ENCODE measurements at regions not wholly inside any gene's neighbourhood (a gene's known extent, or its start where the extent isn't known, plus 50 kb on each side); places are given as distances from the start of the nearest gene placed in this dataset.
"Not testable (repeated sequence)": the region's sequence is repeated elsewhere in the genome, so short reads cannot be mapped to it uniquely, and the experiment has no call there.

DNA sequence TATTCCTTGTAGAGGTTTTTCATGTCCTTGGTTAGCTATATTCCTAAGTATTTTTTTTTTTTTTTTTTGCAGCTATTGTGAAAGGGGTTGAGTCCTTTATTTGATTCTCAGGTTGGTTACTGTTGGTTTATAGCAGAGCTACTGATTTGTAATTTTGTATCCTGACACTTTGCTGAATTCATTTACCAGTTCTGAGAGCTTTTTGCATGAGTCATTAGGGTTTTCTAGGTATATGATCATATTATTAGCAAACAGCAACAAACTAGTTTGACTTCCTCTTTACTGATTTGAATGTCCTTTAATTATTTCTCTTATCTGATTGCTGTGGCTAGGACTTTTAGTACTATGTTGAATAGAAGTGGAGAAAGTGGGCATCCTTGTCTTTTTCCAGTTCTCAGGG lies 737.4 kb downstream of the ZNF385D start:
- no peak for DNase-seq

- no peak for DNase-seq
Observed at GRCh38 chr3:20999661-21000060, 751.3 kb downstream of the ZNF385D start.

DNA sequence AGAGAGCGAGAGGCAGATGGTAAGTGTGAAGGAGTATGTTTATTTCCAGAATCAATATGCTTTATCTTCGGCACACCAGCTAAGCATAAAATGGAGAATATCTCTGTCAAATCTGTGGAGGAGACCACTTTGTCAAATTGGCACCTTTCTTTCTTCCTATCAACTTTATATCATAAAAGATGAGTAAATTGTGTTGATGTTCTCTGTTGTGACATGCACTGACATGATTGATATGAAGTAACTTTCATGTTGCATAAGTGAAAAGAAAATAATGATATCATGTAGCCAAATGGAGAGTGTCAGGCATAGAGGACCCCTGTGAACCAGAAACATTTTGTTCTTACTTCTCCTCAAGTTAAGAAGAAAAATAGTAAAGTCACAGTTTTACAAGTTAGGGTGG lies 753.8 kb downstream of the ZNF385D start:
- DNase-seq, result no peak

DNA sequence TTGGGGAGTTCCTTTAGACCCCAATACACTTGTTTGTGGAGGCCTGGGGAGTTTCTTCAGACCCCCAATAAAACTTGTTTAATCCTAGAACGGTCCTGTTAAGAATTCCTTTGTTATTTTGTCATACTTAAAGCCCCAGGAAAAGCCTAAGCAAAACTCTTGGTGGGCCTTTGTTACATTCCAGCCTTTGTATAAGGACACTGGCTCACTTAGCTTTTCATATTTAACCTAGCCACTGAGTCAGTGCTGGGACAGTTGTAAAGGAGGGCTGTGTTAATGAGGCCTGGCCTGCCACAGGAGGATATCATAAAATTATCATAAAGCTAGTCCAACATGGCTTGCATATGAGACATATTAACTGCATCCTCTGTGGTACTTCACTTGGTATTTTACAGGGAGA lies 760.1 kb downstream of the ZNF385D start:
- no peak for DNase-seq

GRCh38 chr3:20989653-20990052 lies 761.4 kb downstream of the ZNF385D start:
- not testable (repeated sequence) for DNase-seq

- no peak for DNase-seq
Observed at GRCh38 chr3:20984594-20985205, 766.3 kb downstream of the ZNF385D start.

DNA sequence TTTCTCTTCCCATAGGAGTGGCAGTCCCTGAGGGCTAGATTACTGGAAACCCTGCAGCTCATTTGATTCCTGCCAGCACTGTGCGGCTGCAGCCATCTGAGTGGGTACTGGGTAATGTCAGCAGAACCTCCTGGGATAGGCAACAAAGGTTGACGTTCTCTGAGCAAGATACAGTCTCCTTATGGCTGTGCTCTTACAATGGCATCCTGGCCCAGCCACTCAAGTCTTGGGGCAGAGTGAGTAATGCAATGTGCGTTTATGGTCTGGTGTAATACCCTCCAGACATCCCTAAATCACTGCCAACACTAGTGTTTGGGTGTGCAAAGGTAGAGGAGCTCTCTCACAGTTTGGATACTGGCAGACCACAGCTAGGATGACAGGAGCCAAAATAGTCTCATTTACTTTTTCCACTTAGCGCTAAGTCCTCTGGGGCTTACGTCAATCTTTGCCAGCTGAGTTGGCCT lies 775.8 kb downstream of the ZNF385D start:
- DNase-seq, result no peak

DNA sequence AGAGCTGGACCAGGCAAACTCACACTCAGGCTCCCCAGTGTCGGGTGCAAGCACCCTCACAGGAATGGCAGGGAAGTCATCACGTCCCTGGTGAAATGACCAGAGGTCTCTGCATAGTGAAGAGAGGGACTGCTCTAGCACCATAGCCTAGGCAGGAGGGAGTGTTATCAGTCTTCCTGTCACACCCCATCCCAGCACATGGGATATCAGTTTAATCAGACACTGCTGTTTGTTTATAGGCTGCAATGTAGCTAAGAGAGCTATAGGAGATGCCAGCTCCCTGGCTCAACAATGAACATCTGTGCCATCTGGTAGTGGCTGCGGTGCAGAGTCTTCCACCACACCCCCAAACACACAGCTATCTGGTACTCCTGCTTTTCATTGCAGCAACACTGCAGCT lies 776.6 kb downstream of the ZNF385D start:
- no peak for DNase-seq

DNA sequence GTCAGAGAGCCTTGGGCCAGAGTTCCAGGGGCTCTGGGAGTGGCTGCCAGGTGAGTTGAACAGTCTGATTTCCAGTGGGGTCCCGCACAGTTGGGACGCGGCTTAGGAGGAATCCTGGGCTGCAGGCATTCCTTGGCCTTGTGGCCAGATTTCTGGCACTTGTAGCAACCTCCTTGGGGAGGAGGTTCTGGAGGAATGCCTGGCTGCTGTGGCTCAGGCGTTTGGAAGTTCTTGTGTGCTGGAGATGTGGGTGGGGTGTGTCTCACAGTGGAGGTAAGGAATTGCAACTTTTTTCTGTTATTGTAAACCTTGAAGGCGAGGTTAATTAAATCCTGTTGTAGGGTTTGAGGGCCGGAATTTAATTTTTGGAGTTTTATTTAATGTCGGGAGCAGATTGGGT lies 780.2 kb downstream of the ZNF385D start:
- not testable (repeated sequence) for DNase-seq

DNA sequence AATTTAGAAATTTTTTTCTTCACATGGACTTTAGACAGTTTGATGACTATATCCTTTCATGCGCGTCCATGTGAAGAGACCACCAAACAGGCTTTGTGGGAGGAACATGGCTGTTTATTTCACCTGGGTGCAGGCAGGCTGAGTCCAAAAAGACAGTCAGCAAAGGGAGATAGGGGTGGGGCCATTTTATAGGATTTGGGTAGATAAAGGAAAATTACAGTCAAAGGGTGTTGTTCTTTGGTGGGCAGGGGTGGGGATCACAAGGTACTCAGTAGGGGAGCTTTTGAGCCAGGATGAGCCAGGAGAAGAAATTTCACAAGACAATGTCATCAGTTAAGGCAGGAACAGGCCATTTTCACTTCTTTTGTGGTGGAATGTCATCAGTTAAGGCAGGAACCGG lies 781.5 kb upstream of the SGO1 start:
- DNase-seq, result not testable (repeated sequence)

DNA sequence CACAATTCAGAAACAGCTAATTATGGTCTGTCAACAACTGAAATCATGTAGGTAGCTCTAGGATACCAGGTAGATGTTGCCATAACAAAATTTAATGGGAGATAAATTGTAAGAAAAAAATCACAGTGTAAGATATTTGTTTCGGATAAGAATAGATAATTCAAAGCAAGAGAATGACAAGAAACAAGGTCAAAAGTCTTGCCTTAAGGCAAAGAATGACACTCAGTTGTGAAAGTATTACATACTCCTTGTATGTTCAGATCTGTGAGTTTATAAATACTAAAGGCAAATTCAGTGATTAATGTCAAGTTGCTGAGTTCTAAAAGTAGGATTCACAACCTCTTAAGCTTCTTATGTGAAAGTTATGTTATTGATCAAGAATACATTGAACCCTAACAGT lies 772.2 kb upstream of the SGO1 start:
- no peak for DNase-seq

GRCh38 chr3:20945892-20946291 lies 759.9 kb upstream of the SGO1 start:
- no peak for DNase-seq

- no peak for DNase-seq
Observed at GRCh38 chr3:20935791-20936190, 749.8 kb upstream of the SGO1 start.

DNA sequence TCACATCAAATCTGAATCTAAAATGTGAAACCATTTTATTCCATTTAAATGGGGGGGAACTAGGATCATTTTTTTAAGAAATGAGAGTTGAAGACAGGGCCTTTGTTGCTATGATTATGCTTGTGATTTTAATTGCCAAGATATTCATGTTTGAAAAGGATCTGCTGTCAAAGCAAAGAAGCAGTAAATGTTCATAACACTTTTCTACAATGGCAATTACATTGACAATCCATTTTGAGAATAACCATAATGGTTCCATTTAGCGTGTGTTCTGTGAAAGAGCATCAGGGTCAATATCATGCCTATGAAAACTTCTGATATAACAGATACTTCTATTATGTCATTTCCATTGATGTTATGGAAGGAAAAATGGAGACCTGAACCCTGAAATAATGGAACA lies 745.8 kb upstream of the SGO1 start:
- DNase-seq, result no peak

DNA sequence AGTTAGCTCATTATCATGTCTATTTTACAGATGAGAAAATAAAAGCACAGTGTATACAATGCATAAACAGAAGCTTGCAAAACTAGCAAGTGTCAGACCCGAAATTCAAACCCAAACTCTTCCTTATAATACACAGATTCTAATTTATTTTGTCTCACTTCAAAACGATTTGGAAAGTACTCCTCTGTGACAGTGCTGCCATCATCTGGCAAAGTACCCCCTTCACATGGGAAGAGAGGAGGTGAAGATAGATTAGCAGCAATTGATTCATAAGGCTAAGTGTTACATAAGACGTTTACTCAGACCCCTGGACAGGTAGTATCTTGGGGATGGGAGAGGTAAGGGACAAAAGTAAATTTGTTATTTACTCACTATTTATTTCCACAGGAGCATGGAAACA lies 744.0 kb upstream of the SGO1 start:
- no peak for DNase-seq

DNA sequence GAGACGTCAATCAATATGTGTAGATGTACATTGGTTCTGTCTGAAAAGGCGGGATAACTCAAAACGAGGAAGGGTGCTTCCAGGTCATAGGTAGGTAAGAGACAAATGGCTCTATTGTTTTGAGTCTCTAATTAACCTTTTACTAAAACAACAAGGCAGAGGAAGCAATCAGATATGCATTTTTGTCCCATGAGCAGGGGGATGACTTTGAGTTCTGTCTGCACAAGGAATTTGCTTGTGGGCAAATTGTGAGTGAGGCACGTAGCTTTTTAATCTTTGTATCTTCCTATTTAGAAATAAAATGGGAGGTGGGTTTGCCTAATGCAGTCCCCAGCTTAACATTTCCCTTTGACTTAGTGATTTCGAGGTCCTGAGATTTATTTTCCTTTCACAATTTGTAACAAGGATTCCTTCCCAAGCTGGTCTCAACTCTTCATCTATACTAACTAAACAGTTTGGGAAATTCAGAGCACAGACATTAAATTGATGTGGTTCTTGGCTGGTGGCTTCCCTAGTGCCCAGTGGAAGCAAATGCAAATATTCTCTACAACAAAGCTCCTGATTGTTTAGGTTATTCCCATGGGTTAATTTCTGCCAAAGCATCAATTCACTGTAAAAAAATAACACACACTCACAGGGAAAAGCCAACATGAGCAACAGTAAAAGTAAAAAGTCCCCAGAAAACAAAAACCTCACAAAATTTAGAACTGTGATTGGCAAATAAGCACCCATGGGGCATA lies 738.8 kb upstream of the SGO1 start:
- no peak for DNase-seq

DNA sequence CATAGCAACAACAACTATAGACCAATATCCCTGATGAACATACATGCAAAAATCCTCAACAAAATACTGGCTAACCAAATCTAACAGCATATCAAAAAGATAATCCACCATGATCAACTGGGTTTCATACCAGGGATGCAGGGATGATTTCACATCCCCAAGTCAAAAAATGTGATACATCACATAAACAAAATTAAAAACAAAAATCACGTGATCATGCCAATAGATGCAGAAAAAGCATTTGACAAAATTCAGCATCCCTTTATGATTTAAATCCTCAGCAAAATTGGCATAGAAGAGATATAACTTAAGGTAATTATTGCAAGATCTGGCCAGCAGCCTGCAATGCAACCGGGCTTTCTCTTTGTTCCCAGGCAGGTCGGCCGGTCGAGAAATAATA lies 735.1 kb upstream of the SGO1 start:
- DNase-seq, result not testable (repeated sequence)

DNA sequence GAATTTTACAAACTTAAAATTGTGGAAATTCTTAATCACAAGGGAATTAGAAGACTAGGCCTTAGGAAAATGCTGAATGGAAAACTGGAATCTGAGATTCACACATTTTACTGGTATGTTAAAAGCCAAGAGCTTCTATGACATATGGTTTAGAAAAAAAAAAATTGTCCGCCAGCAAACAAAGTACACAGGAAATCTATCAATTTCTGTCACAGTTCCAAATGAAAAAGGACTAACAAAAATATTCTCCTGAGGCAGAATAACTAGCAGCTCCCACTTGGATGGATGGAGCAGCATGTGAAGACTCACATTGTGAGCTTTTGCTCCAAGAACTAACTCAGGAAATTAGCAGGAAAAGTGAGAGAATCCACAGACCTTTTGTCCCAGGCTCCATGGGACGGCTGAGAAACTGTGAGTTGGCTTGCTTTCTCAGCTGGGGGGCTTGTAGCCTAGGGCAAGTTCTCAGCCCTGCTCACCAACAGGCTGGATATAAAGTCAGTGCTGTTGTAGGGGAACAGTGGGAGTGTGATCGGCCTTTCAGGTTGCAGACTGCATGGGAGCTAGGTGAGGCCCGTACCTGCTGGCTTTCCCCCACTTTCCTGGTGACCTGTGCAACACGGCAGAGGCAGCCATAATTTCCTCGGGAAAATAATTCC lies 731.1 kb upstream of the SGO1 start:
- DNase-seq, result no peak

DNA sequence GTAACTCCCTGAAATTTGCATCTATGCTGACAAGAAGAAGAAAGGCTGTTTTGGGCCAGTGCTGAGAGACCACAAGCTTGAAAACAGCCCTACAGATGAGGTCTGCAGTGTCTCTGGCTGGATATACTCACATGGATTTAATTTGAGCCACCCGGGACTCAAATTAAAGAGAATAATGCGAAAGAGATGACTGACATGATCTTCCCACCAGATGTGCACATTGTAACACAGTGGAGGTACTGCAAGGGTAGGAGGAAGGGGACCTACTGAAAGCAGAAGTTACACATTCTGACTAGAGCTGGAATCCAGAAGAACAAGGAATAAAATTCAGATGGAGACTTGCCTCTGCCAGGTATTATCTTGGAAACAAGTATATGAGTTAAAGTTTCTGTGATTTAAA lies 728.3 kb upstream of the SGO1 start:
- no peak for DNase-seq

- DNase-seq, result no peak
Observed at GRCh38 chr3:20912406-20912805, 726.4 kb upstream of the SGO1 start.

GRCh38 chr3:20909511-20909910 lies 723.5 kb upstream of the SGO1 start:
- no peak for DNase-seq

DNA sequence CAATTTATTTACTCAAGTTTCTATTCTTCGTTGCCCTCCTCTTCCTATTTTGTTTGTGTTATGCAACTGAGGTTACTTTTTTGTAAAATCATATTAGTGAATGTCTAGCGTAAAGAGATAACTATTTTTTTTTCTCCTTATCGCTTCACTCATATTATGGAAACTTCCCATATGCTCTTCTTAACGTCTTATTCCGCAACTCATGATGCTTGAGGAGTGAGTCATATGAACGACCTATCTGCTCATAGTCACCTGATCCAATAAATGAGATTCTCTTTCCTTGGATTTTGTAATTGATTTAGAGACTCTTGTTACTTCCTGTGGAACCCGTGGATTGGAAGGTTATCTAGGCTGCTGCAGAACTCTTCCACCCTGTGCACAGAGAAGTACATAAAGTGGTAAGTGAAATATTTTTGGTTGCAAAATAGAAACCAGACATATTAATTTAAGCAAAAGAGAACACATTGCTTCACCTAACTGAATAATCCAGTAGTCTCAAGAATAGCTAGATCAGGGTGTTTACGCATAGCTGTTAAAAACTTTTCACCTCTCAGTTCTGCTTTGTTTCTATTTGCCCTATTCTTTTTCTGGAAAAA lies 719.3 kb upstream of the SGO1 start:
- DNase-seq, result no peak

- no peak for DNase-seq
Observed at GRCh38 chr3:20904671-20905070, 718.7 kb upstream of the SGO1 start.

DNA sequence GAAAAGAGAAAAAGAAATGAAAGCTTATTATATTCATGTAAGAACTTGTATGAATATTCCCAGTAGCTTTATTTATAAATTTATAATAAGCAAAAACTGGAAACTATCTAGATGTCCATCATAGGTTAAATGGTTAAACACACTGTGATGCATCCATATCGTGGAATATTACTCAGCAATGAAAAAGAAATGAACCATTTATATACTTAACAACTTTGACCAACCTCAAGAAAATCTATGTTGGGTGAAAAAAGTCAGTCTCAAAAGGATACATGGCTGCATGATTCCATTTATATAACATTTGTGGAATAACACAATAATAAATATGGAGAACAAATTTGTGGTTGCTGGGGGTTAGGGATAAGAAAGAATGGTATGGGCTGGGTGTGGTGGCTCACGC lies 713.0 kb upstream of the SGO1 start:
- DNase-seq, result no peak
